ENCODE measurements at regions not wholly inside any gene's neighbourhood (a gene's known extent, or its start where the extent isn't known, plus 50 kb on each side); places are given as distances from the start of the nearest gene placed in this dataset.

- H3K4me3 ChIP-seq (replicated peaks in 1 of 2; ENCODE audit: low read depth in 2 of 2, low read length in 2 of 2) = no peak overlapping the region
- no peak for TF ChIP-seq CTCF (IDR thresholded peaks at IDR 0.05; ENCODE audit: low read depth, low read length)
- no peak for DNase-seq (ENCODE audit: low read depth in 2 of 2)
These were observed 140.9 kb downstream of the BCOR start for GRCh38 chrX:39956803-39957394.

- no peak for TF ChIP-seq CTCF (IDR thresholded peaks at IDR 0.05; ENCODE audit: low read depth, low read length)
- peak; percentile 38 to 68 for DNase-seq (ENCODE audit: low read depth in 2 of 2)
- H3K4me3 ChIP-seq (replicated peaks in 1 of 2; ENCODE audit: low read depth in 2 of 2, low read length in 2 of 2) = no peak overlapping the region
These were observed 139.8 kb downstream of the BCOR start for GRCh38 chrX:39957816-39958566.

GRCh38 chrX:39958850-39959249, 138.9 kb downstream of the BCOR start:
- no peak for TF ChIP-seq CTCF (IDR thresholded peaks at IDR 0.05; ENCODE audit: low read depth, low read length)
- no peak overlapping the region for H3K4me3 ChIP-seq (replicated peaks in 1 of 2; ENCODE audit: low read depth in 2 of 2, low read length in 2 of 2)
- DNase-seq (ENCODE audit: low read depth in 2 of 2) = no peak

- no peak overlapping the region for H3K4me3 ChIP-seq (replicated peaks in 1 of 2; ENCODE audit: low read depth in 2 of 2, low read length in 2 of 2)
- no peak for TF ChIP-seq CTCF (IDR thresholded peaks at IDR 0.05; ENCODE audit: low read depth, low read length)
These were observed 137.5 kb downstream of the BCOR start for GRCh38 chrX:39960219-39960618.

GRCh38 chrX:39961441-39961840, 136.3 kb downstream of the BCOR start:
- no peak for TF ChIP-seq CTCF (IDR thresholded peaks at IDR 0.05; ENCODE audit: low read depth, low read length)
- no peak overlapping the region for H3K4me3 ChIP-seq (replicated peaks in 1 of 2; ENCODE audit: low read depth in 2 of 2, low read length in 2 of 2)
- no peak for DNase-seq (ENCODE audit: low read depth in 2 of 2)

More at GRCh38 chrX:39960219-39960618, 137.5 kb downstream of the BCOR start:
- no peak for DNase-seq (ENCODE audit: low read depth in 2 of 2)

GRCh38 chrX:39965051-39965573, 132.6 kb downstream of the BCOR start:
- TF ChIP-seq CTCF (IDR thresholded peaks at IDR 0.05; ENCODE audit: low read depth, low read length) = no peak
- no peak for DNase-seq (ENCODE audit: low read depth in 2 of 2)
- H3K4me3 ChIP-seq (replicated peaks in 1 of 2; ENCODE audit: low read depth in 2 of 2, low read length in 2 of 2) = no peak overlapping the region

All from cardiac fibroblast (primary cell).